ENCODE measurements at regions not wholly inside any gene's neighbourhood (a gene's known extent, or its start where the extent isn't known, plus 50 kb on each side); places are given as distances from the start of the nearest gene placed in this dataset.

GRCh38 chr19:27742041-27742440, 1470.9 kb downstream of the UQCRFS1 start:
- H3K27me3 ChIP-seq (ENCODE audit: insufficient read depth, low read depth): no peaks in the 10 kb centered on the region
- no peak overlapping the region for H3K4me2 ChIP-seq
- H4K20me1 ChIP-seq (ENCODE audit: insufficient read depth): 0 out of 2 replicates have a peak, but pooled peaks cover 5% of the 10 kb centered on the region
- no peak for DNase-seq
- TF ChIP-seq EZH2 (IDR thresholded peaks at IDR 0.05; ENCODE audit: low read depth) (no peak), CTCF (conservative IDR thresholded peaks at IDR 0.05) (no peak)
- no peaks in the 10 kb centered on the region for H3K79me2 ChIP-seq (ENCODE audit: low read depth)
- ChIA-PET POLR2A (ENCODE audit: unreplicated experiment) (no interaction called here), CTCF (no interaction called here)
- no peak overlapping the region for H3K27ac ChIP-seq
- no peaks in the 10 kb centered on the region for H3F3A ChIP-seq (ENCODE audit: insufficient read depth, low read depth)
- H3K4me3 ChIP-seq: no peak overlapping the region
- no peaks in the 10 kb centered on the region for H3K4me1 ChIP-seq (replicated peaks; ENCODE audit: insufficient read depth)
- intact Hi-C loops (cut with micrococcal nuclease; ENCODE audit: unreplicated experiment): no loop called here
- BruUV-seq (replicated peaks): no TSS peak
- H3K36me3 ChIP-seq (ENCODE audit: low read depth): no peaks in the 10 kb centered on the region
- H3K9me2 ChIP-seq (ENCODE audit: insufficient read depth): no peaks in the 10 kb centered on the region
- H2AFZ ChIP-seq: no peak overlapping the region
- no peaks in the 10 kb centered on the region for H3K9me3 ChIP-seq (ENCODE audit: insufficient read depth, low read depth)

GRCh38 chr19:27741236-27741635, 1471.7 kb downstream of the UQCRFS1 start:
- no peak for TF ChIP-seq CTCF (conservative IDR thresholded peaks at IDR 0.05)
- no peak for TF ChIP-seq EZH2 (IDR thresholded peaks at IDR 0.05; ENCODE audit: low read depth)
- Histone ChIP-seq H4K20me1 (ENCODE audit: insufficient read depth) (no peaks in the 10 kb centered on the region), H3K36me3 (ENCODE audit: low read depth) (no peaks in the 10 kb centered on the region), H3K27me3 (ENCODE audit: insufficient read depth, low read depth) (no peaks in the 10 kb centered on the region), H3K4me2 (no peak overlapping the region), H3K27ac (no peak overlapping the region), H3K9me3 (ENCODE audit: insufficient read depth, low read depth) (no peaks in the 10 kb centered on the region), H3K4me3 (no peak overlapping the region), H3F3A (ENCODE audit: insufficient read depth, low read depth) (no peaks in the 10 kb centered on the region), H2AFZ (no peak overlapping the region), H3K9me2 (ENCODE audit: insufficient read depth) (no peaks in the 10 kb centered on the region), H3K79me2 (ENCODE audit: low read depth) (no peaks in the 10 kb centered on the region), H3K4me1 (replicated peaks; ENCODE audit: insufficient read depth) (no peaks in the 10 kb centered on the region)
- BruUV-seq (replicated peaks): no TSS peak
- ChIA-PET CTCF (no interaction called here), POLR2A (ENCODE audit: unreplicated experiment) (no interaction called here)
- intact Hi-C loops (cut with micrococcal nuclease; ENCODE audit: unreplicated experiment): no loop called here
- no peak for DNase-seq

- CTCF ChIA-PET: no interaction called here
- Histone ChIP-seq H3K9me2 (ENCODE audit: insufficient read depth) (no peaks in the 10 kb centered on the region), H3K79me2 (ENCODE audit: low read depth) (no peaks in the 10 kb centered on the region), H3K4me3 (no peak overlapping the region), H3F3A (ENCODE audit: insufficient read depth, low read depth) (no peaks in the 10 kb centered on the region), H4K20me1 (ENCODE audit: insufficient read depth) (no peaks in the 10 kb centered on the region), H3K27me3 (ENCODE audit: insufficient read depth, low read depth) (no peaks in the 10 kb centered on the region), H3K27ac (no peak overlapping the region), H3K4me2 (no peak overlapping the region), H3K4me1 (replicated peaks; ENCODE audit: insufficient read depth) (no peaks in the 10 kb centered on the region), H3K36me3 (ENCODE audit: low read depth) (no peaks in the 10 kb centered on the region), H2AFZ (no peak overlapping the region), H3K9me3 (ENCODE audit: insufficient read depth, low read depth) (no peaks in the 10 kb centered on the region)
- no TSS peak for BruUV-seq (replicated peaks)
- DNase-seq: no peak
- TF ChIP-seq EZH2 (IDR thresholded peaks at IDR 0.05; ENCODE audit: low read depth) (no peak), CTCF (conservative IDR thresholded peaks at IDR 0.05) (no peak)
- POLR2A ChIA-PET (ENCODE audit: unreplicated experiment): no interaction called here
- intact Hi-C loops (cut with micrococcal nuclease; ENCODE audit: unreplicated experiment): no loop called here
These were observed 1472.6 kb downstream of the UQCRFS1 start for GRCh38 chr19:27740396-27740795.

All from PC-9 (cell line).